OCI-LY7 (cell line): ENCODE measurements at regions not wholly inside any gene's neighbourhood (a gene's known extent, or its start where the extent isn't known, plus 50 kb on each side); places are given as distances from the start of the nearest gene placed in this dataset.

Source experiments
- CTCF ChIP-seq: fragments of 200-600 bp; sonication (generic); conservative IDR thresholded peaks from 2 replicates; pipeline ENCODE4 v1.5.1; 2014; ENCODE audit warnings: mild to moderate bottlenecking, antibody characterized with exemption, low read length, moderate library complexity, mixed read lengths
- EZH2phosphoT487 ChIP-seq: fragments of 200-600 bp; sonication (generic); IDR thresholded peaks from 2 replicates; pipeline ENCODE4 v1.6.1; 2018; ENCODE audit warnings: low read depth, borderline replicate concordance, mild to moderate bottlenecking, mixed run types, antibody characterized with exemption, low read length, moderate library complexity, mixed read lengths

GRCh38 chr12:58465418-58465817, 454.9 kb downstream of the LRIG3 start:
- TF ChIP-seq CTCF = no peak
- TF ChIP-seq EZH2phosphoT487 = no peak
